HG03175 (cell line): ENCODE measurements at regions not wholly inside any gene's neighbourhood (a gene's known extent, or its start where the extent isn't known, plus 50 kb on each side); places are given as distances from the start of the nearest gene placed in this dataset.
A peak's percentile ranks its signal among the peaks of the same experiment; 100 is the strongest.

Source experiments
- ATAC-seq: cut with Tn5 transposase; IDR thresholded peaks from one replicate; pipeline ENCODE4 v1.9.1; 2021; ENCODE audit warnings: mild to moderate bottlenecking, moderate library complexity; ENCODE audit not compliant: unreplicated experiment

- ATAC-seq, result no peak
These were observed 53.5 kb upstream of the TBC1D9 start for GRCh38 chr4:140809676-140810075.

- ATAC-seq, result peak; percentile 17
These were observed 52.1 kb upstream of the TBC1D9 start for GRCh38 chr4:140808256-140808655.

GRCh38 chr4:140807491-140808252 is 51.5 kb upstream of the TBC1D9 start:
- ATAC-seq, result peak; percentile 90

- peak; percentile 59 for ATAC-seq
These were observed 50.0 kb upstream of the TBC1D9 start for GRCh38 chr4:140806163-140806562.
